Breast epithelium (tissue), 3 donors: ENCODE measurements at regions not wholly inside any gene's neighbourhood (a gene's known extent, or its start where the extent isn't known, plus 50 kb on each side); places are given as distances from the start of the nearest gene placed in this dataset.

ENCODE experiments used
- CTCF ChIP-seq, 3 donors: fragments of 450-650 bp; IDR thresholded peaks; one replicate each; pipeline ENCODE4 v1.5.1; 2016 to 2017; ENCODE audit warnings: antibody characterized with exemption in 3 of 3, mild to moderate bottlenecking in 3 of 3, moderate library complexity in 3 of 3
- POLR2AphosphoS5 ChIP-seq, 3 donors: sonication (generic); formaldehyde crosslinking; IDR thresholded peaks; one replicate each; pipeline ENCODE4 v1.6.1; 2017; ENCODE audit warnings: antibody characterized with exemption in 3 of 3

- TF ChIP-seq CTCF (IDR thresholded peaks at IDR 0.05): no peak
- TF ChIP-seq POLR2AphosphoS5 (IDR thresholded peaks at IDR 0.05): no peak
These were observed 231.3 kb upstream of the PDE10A start for GRCh38 chr6:165894171-165894825.
